Suprapubic skin (tissue), 3 donors: ENCODE measurements at regions not wholly inside any gene's neighbourhood (a gene's known extent, or its start where the extent isn't known, plus 50 kb on each side); places are given as distances from the start of the nearest gene placed in this dataset.
"Not testable (repeated sequence)": the region's sequence is repeated elsewhere in the genome, so short reads cannot be mapped to it uniquely, and the experiment has no call there.

Source experiments
- EP300 ChIP-seq: sonication (generic); formaldehyde crosslinking; IDR thresholded peaks from one replicate; pipeline ENCODE4 v1.6.1; 2017; ENCODE audit warnings: antibody characterized with exemption
- TF ChIP-seq, protein P1 (sequence below), 2 donors: fragments of 200-600 bp in 1 of 2; fragments of 450-650 bp in 1 of 2; sonication (generic) in 1 of 2; IDR thresholded peaks; one replicate each; pipeline ENCODE4 v1.5.1; 2016 to 2019; ENCODE audit warnings: antibody characterized with exemption in 2 of 2, mild to moderate bottlenecking in 1 of 2, moderate library complexity in 1 of 2

DNA sequence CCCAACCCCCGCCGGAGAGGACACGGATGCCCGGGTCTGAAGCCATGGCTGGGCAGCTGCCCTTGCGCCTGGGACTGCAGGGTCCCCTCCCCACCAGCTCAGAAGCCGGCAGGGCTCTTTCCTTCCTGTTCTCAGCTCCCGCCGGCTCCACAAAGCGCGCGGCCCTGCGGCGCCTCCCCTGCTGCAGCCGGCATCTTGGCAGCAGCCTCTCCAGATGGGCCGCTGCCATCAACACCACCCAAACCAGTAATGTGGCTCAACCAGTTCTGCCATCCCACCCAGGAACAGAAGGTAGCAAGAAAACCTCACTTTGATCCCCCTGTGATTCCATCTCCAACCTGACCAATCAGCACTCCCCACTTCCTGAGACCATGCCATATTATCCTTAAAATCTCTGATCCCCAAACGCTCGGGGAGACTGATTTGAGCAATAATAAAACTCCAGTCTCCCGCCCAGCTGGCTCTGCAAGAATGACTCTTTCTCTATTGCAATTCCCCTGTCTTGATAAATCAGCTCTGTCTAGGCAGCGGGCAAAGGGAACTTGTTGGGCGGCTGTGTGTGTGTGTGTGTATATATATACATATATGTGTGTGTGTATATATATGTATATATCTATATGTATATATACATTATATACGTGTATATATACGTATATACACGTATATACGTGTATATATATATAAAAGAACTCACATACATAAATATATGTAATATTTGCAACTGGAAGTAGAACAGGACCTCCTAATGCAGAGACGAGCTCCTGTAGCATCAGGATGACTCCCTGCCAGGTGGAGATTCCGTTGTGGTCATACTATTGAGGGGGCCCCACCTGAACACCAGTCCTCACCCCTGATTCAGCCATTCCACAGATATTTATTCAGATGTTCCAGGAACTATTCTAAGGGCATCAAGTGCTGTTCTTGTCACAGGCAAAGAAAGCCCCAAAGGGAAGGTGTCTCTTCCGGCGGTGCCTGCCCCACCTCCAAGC lies 1674.9 kb downstream of the SPATA31A7 start:
- not testable (repeated sequence) for TF ChIP-seq EP300
- TF ChIP-seq, protein P1, sequence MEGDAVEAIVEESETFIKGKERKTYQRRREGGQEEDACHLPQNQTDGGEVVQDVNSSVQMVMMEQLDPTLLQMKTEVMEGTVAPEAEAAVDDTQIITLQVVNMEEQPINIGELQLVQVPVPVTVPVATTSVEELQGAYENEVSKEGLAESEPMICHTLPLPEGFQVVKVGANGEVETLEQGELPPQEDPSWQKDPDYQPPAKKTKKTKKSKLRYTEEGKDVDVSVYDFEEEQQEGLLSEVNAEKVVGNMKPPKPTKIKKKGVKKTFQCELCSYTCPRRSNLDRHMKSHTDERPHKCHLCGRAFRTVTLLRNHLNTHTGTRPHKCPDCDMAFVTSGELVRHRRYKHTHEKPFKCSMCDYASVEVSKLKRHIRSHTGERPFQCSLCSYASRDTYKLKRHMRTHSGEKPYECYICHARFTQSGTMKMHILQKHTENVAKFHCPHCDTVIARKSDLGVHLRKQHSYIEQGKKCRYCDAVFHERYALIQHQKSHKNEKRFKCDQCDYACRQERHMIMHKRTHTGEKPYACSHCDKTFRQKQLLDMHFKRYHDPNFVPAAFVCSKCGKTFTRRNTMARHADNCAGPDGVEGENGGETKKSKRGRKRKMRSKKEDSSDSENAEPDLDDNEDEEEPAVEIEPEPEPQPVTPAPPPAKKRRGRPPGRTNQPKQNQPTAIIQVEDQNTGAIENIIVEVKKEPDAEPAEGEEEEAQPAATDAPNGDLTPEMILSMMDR (IDR thresholded peaks at IDR 0.05): not testable (repeated sequence)
